ENCODE measurements at regions not wholly inside any gene's neighbourhood (a gene's known extent, or its start where the extent isn't known, plus 50 kb on each side); places are given as distances from the start of the nearest gene placed in this dataset.

DNA sequence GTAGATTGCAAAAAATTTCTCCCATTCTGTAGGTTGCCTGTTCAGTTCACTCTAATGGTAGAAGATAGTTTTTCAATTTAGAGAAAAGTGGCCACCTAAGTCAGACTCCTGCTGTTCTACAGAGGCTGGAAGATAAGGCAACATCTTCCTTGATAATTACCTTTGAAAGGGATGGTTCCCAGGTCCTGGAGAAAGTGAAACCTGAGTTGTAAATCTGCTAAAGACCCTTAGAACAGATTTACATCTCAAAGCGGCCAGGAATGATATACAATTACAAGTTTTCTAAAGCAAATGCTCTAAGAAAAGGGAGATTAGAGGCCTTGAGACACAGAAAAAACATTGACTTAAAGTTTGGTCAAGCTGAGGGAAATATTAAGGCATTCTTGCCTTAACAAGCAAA lies 1350.2 kb upstream of the FAM98A start:
- no peak for DNase-seq (ENCODE audit: low read depth)

DNA sequence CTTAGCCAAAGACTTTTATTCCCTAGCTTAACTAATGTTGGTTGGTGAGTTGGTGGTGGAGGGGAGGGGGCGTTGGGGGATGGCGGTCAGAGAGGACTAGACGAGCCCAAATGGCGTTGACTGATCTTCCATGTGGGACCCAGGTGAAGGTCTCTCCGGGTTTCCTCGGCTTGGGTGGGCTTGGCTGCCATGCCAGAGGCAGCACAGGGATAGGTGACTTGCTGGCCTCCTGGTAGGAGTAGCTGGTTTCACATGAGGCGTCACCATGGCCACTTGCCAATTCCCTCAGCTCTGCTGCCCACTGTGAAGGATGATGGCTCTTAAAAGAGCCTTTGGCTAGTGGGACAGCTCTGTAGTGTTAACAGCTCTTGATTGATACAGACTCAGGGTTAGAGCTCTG lies 1337.0 kb upstream of the FAM98A start:
- no peak for DNase-seq (ENCODE audit: low read depth)

DNA sequence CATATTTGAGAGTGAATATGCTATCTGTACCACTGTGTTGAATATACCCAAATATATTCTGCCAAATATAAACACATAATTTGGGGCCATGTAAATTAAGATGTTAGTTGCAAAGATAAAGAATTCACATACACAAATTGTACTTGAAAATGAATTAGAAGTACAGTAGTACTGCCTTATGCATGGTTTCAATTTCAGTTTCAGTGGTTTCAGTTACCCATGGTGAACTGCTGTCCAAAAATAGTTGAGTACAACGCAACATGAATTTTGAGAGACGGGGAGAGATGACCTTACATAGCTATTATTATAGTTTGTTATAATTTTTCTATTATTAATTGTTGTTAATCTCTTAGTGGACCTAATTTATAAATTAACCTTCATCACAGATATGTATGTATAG lies 1313.0 kb upstream of the FAM98A start:
- DNase-seq (ENCODE audit: low read depth): no peak

DNA sequence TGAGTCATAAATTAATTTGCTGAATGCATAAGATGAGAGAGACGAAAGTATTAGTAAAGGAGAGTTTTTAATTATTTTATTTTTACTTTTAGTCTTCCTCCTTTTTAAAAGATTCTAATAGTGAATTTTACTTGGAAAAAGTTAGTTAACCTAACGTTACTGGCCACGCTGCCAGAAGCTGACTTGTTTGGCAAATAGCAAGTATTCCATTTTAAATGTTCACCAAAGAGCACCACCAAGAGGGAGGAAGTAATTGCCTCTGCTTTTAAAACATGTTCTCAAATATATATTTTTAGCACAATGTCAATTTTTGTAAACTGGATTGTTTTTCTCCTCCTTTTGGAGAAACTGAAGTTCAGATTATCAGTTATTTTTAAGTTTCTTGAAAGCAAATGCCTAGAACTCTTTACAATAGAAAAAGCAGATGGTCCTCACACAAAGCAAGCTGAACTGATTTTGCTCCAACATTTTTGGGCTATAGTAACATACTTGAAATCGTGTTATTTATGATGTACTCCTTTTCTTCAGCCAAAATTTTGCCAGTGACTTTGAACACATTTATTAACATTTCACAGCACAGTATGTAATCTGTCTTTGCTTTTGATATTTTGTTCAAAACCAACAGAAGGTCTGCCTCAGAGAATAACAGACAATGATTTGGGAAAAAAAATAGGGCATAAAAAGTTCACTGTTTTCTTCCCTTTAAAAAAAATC lies 1311.0 kb upstream of the FAM98A start:
- DNase-seq (ENCODE audit: low read depth): no peak

DNA sequence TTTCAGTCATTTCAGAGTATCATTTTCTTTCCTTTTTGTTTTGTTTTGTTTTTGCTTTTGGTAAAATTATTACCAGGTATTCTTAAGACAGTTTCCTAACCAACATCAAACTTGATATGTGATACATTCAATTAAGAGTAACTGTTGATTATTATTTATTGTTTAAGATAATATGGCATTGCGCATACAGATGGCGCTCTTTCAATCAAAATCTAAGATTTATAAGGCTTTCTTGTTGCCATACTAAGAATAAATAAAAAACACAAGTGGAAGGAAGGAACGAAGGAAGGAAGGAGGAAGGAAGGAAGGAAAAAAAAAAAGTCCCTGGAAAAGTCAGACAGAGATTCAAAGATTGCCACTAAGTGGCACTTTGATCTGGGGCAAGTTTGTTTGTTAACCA lies 1308.7 kb upstream of the FAM98A start:
- DNase-seq (ENCODE audit: low read depth): no peak

DNA sequence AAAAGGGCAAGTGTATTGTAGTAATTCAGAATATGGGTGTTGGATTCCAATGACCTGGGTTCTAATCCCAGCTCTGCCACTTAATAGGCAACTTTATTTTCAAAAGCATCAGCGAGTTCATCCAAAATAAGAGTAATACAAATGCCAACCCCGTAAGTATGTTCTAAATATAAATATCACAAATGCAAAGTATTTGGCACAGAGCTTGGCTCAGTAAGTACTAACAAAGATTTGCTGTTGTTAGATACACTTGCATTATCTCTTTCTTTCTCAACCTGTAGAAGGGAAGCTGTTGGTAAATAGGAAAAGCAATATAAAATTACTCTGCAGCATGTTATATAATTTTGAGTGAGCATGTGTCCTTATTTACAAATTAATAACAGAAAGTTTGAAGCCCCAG lies 1302.6 kb upstream of the FAM98A start:
- no peak for DNase-seq (ENCODE audit: low read depth)

DNA sequence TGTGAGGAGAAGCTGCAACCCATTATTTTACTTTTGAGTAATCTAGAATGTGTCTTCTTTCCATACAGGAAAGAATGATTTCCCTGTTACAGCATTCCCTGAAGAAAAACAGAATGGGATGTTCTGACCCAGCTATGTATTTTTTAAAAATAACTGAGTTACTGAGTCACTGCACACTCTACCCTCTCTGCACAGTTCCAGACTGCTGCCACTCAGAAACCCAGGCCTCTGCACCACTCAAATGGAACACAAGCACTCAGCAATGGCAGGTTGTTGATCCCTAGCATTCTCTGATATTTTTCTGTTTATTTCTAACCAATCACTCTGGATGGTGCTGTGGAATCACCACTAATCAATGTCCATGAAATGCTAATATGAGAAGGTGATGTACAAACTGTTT lies 1300.0 kb upstream of the FAM98A start:
- no peak for DNase-seq (ENCODE audit: low read depth)

DNA sequence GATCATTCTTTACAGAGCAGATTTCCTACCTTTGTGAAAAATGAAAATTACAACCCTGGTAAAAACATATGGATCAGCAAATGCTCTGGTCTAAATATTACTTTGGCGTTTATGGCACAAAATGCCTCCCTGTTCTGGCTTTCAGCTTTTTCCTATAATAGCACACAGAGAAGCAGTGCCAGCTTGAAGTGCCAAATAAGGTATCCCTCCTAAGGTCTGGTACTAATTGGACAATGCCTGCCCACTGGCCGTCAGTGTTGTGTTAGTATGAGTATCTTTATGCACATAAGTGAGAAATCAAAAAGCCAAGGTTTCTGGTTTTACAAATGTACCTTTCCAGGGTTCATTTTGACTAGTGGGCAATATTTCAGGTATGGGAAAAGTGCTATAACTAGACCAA lies 1293.7 kb upstream of the FAM98A start:
- DNase-seq (ENCODE audit: low read depth): no peak

DNA sequence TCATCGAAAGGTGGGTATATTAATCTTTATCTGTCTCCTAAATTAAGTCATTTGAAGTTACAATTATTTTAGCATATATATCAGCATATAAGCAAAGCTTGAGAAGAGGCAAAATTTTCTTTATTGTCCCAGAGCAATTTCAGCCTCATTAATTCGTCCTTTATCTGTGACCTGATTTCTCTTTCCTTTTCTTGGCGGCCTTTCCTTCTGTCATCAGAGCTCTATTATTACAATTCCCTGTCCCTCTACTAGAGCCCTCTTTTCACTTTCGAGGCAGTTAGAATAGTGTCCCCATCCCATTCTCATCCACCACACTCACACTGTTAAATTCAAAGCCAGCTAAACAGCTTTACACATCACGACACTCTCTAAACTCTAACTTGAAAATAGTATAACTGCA lies 1293.2 kb upstream of the FAM98A start:
- no peak for DNase-seq (ENCODE audit: low read depth)

DNA sequence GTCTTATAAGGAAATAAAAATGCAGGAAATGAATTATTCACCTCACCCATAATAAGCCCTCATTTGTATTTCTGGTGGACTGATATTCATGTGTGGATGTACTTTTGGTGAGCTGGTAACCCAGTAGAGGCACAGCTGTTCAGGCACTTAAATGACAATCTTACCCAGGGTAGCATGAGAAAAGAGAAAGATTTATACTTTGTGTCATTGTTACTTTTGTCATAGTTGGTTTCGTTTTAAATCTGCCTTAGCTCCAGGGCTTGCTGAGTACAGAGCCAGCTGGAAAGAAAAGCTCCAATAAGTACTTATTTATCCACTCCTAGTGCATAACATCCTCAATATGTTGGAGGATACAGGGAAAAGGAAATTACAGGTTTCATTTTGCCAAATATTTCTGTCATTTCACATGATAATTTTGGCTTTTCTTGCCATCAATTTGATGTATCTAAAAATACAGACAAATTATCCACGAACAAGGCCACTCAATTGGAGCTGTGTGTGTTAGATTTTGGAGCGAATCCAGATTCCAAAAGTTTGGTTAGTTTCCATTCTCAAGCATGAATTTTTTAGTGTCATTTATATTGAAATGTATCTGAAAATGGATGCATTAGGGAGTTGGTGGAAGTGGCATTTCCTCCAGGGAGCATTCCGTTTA lies 1276.1 kb upstream of the FAM98A start:
- no peak for DNase-seq (ENCODE audit: low read depth)

DNA sequence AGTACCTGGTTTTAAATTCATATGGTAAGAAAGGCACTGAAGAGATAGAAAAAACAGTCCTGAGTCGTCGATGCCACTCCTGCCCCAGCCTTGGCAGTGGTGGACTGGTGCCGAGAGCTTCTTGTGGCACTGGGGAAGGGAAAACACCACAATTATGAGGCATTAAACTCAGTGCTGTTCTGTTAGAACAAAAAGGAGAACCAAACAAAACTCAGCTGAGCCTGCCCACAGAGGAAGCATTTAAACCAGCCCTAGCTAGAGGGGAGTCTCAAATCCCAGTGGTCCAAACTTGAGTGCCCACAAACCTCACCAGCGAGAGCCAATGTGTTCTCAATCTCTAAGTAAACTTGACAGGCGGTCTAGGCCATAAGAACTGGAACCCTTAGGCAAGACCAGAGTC lies 1254.5 kb upstream of the FAM98A start:
- no peak for DNase-seq (ENCODE audit: low read depth)

DNA sequence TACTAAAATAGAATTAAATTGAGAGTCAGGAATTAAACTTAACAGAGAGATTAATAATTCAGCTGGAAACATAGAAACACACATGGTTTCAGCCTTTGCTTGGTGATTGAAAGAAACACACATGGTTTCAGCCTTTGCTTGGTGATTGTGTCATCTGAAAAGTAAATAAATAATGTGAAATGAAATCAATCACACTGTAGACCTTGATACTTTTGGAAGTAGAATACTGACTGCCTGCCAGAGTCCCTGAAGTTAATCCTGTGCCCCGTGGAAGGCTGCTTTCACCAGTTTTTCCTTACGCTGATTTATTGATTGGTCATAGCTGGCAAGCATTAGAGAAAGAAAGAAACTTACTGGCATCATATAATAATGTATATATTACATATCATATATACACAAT lies 1252.7 kb upstream of the FAM98A start:
- no peak for DNase-seq (ENCODE audit: low read depth)

DNA sequence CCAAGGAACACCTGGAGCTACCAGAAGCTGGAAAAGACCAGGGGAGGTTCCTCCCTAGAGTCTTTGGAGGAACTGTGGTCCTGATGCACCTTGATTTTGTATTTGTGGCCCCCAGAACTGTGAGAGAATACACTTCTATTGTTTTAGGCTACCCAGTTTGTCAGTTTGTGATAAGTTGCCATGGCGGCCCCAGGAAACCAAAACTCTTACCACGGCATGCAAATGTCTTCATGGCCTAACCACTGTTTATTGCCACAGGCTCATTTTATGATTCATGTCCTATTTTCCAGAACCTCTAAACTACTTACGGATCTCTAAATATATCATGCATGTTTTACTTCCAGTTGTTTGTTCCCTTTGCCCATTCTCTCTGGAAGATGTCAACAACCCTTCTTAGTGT lies 1250.7 kb upstream of the FAM98A start:
- no peak for DNase-seq (ENCODE audit: low read depth)

DNA sequence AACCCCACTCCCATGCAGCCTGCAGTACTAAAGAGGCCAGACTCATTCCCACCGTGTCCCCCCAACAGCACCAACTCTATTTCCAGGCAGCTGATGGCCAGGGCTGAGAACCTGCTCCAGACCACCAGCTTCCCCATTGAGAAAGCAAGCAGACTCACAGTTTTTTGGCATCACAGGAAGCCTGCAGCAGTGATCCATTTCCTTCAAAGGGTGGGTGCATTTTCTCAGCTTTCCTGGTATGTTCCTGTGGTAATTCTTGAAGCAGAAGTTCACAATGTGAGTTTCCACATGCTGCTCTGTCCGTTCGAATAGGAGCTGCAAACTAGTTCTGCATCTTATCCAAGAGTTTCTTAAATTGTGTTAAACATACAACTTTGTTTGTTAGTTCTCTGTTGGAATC lies 1249.6 kb upstream of the FAM98A start:
- no peak for DNase-seq (ENCODE audit: low read depth)

DNA sequence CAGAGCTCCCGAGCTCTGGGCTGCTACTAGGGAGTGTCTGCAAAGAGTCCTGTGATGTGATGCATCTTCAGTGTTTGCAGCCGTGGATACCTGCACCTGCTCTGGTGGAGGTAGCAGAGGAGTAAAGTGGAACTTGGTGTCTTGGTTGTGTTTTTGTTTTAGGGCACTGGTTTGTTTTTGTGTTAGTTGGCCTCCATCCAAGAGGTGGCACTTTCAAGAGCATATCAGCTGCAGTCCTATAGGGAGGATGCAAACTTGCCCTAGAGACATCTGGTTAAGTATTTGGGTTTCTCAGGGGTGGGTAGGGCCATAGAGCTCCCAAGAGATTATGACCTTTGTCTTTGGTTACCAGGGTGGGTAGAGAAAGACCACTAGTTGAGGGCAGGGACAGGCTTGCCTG lies 1249.0 kb upstream of the FAM98A start:
- DNase-seq (ENCODE audit: low read depth): no peak

DNA sequence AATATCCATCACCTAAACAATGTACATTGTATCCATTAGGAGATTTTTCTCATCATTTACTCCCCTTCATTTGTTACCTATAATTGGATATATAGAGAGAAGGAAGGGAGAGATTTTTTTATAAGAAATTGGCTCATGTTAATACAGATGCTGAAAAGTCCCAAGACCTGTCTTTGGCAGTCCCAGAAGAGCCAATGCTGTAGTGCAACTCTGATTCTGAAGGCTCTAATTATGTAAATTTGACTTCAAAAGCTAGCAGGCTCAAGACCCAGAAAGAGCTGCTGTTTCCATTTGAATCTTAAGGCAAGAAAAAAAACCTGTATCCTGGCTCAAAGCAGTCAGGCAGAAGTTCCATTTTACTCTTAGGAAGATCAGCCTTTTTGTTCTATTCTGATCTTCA lies 1245.5 kb upstream of the FAM98A start:
- DNase-seq (ENCODE audit: low read depth): no peak

DNA sequence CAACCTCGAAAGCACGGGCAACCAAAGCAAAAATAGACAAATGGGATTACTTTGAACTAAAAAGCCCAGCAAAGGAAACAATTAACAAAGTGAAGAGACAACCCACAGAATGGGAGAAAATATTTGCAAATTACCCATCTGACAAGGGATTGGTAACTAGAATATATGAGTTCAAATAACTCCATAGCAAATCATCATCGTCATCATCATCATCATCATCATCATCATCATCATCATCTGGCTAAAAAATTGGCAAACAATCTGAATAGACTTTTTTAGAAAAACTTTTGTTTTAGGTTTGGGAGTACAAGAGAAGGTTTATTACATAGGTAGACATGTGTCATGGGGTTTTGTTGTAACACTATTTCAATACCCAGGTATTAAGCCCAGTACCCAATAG lies 1239.3 kb upstream of the FAM98A start:
- DNase-seq (ENCODE audit: low read depth): no peak

DNA sequence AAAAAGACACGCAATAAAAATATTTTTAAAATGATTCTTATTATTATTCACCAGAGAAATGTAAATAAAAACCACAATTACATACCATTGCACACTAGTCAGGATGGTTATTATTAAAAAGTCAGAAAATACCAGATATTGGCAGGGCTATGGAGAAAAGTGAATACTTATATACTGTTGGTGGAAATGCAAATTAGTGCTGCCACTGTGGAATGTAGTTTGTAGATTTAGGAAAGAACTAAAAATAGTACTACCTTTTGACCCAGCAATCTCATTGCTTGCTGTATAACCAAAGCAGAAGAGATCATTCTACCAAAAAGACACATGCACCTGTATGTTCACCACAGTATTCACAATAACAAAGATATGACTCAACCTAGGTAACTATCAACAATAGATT lies 1237.3 kb upstream of the FAM98A start:
- DNase-seq (ENCODE audit: low read depth): no peak

DNA sequence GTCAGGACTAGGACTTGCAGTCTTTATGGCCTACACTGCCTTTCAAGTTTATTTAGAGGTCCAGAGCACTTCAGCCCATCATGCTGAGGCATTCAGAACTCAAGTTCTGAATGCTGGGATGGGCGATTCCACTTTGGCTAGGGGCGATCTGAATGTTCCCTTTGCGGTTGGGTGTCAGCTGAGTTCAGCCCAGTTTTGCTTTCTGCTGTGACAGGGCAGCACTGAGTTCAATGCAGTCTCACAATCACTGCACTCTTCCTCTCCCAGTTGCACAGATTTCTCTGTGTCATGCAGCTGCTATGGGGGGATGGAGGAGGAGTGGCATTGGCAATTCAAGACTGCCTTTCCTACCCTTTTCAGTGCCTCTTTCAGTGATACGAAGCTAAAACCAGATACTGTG lies 1232.0 kb upstream of the FAM98A start:
- DNase-seq (ENCODE audit: low read depth): no peak

DNA sequence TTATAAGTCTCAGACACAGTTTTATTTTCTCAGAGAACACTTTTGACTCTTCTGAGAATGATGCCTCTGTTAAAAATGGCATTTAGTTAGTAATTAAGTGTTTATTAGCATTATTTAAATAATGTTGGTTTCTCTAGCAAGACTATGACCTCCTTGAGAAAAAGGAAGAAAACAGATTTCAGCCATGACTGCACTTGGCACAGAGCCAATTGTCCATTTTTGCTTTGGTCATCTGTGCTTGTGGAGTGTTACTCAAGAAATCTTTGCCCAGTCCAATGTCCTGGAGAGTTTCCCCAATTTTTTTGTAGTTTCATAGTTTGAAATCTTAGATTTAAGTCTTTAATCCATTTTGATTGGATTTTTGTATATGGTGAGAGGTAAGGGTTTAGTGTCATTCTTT lies 1229.4 kb upstream of the FAM98A start:
- DNase-seq (ENCODE audit: low read depth): no peak

DNA sequence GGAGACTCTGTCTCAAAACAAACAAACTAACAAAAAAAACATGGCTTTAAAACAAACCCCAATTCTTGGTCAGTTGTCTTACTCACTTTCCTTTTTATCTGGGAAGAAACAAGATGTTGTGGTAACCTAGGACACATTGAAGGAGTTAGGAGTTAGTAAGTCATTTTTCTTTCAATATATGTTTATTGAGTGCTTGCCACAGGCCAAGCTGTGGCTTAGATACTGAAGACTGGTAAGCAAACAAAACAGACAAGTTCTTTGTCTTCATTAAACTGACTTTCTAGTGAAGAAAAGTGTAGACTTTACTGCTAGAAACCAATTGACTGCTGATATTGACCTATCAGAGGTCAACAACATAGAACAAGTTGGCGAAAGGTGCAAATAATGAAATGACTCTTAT lies 1228.3 kb upstream of the FAM98A start:
- no peak for DNase-seq (ENCODE audit: low read depth)

DNA sequence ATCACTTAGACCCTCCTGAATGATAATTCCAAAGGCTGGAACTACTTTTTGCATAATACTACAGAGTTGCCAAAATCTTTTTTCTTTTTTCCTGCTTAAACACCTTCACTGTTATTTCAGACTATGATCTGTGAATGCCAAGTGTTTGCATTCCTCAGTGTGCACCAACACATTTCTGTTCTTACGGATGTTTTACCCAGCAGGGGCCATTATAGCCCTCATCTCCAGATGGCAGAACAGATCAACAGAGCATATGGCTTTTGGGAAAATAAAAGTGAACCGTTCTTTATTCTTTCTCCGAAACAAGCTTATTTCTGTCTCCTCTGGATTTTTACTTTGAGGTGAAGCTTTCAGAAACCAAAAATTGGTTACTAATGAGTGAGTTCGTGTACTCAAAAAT lies 1226.6 kb upstream of the FAM98A start:
- no peak for DNase-seq (ENCODE audit: low read depth)

DNA sequence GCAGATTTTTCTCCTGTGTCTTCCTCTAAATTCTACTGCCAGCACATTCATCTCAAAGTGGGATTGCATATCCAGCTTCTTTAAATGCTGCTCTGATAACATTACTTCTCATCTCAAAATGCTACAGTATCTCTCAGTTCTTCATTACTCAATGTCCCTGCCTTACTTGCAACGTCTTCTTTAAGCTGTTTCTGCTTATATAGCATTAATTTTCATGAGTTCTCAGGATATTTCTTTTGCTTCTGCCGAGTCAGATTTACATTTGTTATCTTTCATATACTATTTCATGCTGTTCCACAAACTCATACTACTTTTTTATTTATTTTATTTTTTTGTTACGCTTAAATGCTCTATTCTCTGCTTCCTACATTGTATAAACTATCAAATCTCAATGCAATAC lies 1223.5 kb upstream of the FAM98A start:
- no peak for DNase-seq (ENCODE audit: low read depth)

DNA sequence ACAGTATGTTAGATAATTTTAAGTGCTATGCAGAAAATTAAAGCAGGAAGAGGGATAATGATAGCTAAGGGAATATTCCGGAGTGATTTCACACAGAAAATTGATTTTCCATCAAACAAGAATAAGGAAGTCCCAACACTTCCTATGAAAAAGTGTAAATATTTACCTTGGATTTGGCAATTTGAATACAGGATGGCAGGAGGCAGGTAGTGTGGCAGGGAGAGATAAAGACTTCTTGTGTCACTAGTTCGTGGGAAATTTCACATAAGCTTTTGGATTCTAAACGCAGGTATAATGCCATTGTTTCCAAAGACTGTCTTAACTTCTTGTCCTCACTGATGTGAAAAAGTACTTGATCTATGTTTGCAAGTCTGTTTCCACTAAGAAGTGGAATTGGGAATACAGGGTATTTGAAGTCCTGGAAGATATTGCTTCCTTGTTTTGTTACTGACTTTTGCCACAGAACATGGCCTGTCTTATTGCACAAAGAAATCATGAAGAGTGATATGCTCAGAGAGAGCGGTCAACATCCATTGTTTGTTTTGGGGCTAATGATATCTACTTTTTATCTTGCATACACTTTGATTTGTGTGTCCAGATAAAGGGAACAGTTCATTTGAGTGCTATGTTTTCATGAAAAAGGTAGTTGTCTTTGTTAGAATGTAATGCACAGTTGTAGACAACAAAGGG lies 1216.1 kb upstream of the FAM98A start:
- no peak for DNase-seq (ENCODE audit: low read depth)
